PC-3 (cell line): ENCODE measurements at regions not wholly inside any gene's neighbourhood (a gene's known extent, or its start where the extent isn't known, plus 50 kb on each side); places are given as distances from the start of the nearest gene placed in this dataset.

Source experiments
- CTCF ChIP-seq: fragments of 300-600 bp; sonication (generic); conservative IDR thresholded peaks from 2 replicates; pipeline ENCODE4 v1.5.1; 2017; ENCODE audit warnings: antibody characterized with exemption, low read depth, mild to moderate bottlenecking, low read length
- EZH2phosphoT487 ChIP-seq: fragments of 300-600 bp; sonication (generic); IDR thresholded peaks from 2 replicates; pipeline ENCODE4 v1.6.1; 2018; ENCODE audit warnings: mild to moderate bottlenecking, antibody characterized with exemption, low read length, borderline replicate concordance

GRCh38 chr2:65532937-65533336 lies 100.5 kb upstream of the SPRED2 start:
- TF ChIP-seq CTCF (no peak), EZH2phosphoT487 (no peak)
